Stomach (tissue), 4 donors: ENCODE measurements at regions not wholly inside any gene's neighbourhood (a gene's known extent, or its start where the extent isn't known, plus 50 kb on each side); places are given as distances from the start of the nearest gene placed in this dataset.

ENCODE experiments used
- CTCF ChIP-seq, 7 experiments: fragments of 450-650 bp in 4 of 7; fragments of 200-600 bp in 3 of 7; sonication (generic) in 3 of 7; IDR thresholded peaks; one replicate each; pipeline ENCODE4 v1.5.1; 2016 to 2019; ENCODE audit warnings: antibody characterized with exemption in 7 of 7, control low read depth in 2 of 7, mild to moderate bottlenecking in 1 of 7
- POLR2A ChIP-seq, 4 donors: fragments of 450-650 bp; IDR thresholded peaks; one replicate each; pipeline ENCODE4 v1.6.1; 2016; ENCODE audit warnings: antibody characterized with exemption in 4 of 4, control low read depth in 2 of 4, mild to moderate bottlenecking in 1 of 4, moderate library complexity in 1 of 4

- TF ChIP-seq CTCF (IDR thresholded peaks at IDR 0.05): no peak
- no peak for TF ChIP-seq POLR2A (IDR thresholded peaks at IDR 0.05)
Measured at GRCh38 chr6:141398949-141399348, 733.8 kb upstream of the GJE1 start.
